ENCODE measurements at regions not wholly inside any gene's neighbourhood (a gene's known extent, or its start where the extent isn't known, plus 50 kb on each side); places are given as distances from the start of the nearest gene placed in this dataset.

DNA sequence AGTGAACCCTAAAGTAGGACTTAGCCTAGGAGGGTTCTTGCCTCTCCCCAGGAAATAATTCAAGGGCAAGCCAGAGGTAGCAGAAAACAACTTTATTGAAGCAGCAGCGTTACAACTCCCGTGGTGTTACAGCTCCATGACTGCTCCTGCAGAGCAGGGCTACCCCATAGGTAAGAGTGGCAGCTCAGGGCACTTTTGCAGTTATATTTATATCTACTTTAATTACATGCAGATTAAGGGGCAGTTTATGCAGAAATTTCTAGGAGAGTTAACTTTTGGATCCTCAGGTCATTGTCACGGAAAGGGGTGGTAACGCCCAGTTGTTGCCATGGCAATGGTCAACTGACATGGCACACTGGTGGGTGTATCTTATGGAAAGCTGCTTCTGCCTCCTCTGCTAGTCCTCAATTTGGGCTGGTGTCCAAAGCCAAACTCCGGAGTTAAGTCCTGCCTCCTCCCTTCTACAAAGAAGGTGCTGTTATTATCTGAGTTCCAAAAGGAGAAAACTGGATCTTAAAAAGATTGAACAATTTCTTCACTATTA lies 1413.0 kb downstream of the DSC3 start:
- TF ChIP-seq EZH2 (IDR thresholded peaks at IDR 0.05; ENCODE audit: borderline replicate concordance, low read depth, low read length, poor library complexity, severe bottlenecking) = no peak
- TF ChIP-seq, protein P1, sequence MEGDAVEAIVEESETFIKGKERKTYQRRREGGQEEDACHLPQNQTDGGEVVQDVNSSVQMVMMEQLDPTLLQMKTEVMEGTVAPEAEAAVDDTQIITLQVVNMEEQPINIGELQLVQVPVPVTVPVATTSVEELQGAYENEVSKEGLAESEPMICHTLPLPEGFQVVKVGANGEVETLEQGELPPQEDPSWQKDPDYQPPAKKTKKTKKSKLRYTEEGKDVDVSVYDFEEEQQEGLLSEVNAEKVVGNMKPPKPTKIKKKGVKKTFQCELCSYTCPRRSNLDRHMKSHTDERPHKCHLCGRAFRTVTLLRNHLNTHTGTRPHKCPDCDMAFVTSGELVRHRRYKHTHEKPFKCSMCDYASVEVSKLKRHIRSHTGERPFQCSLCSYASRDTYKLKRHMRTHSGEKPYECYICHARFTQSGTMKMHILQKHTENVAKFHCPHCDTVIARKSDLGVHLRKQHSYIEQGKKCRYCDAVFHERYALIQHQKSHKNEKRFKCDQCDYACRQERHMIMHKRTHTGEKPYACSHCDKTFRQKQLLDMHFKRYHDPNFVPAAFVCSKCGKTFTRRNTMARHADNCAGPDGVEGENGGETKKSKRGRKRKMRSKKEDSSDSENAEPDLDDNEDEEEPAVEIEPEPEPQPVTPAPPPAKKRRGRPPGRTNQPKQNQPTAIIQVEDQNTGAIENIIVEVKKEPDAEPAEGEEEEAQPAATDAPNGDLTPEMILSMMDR (conservative IDR thresholded peaks at IDR 0.05; ENCODE audit: low read depth, low read length) = no peak

All from A673 (cell line).